DMS153 treated with DMSO at 0.1 percent for 48 hours (cell line): ENCODE measurements at regions not wholly inside any gene's neighbourhood (a gene's known extent, or its start where the extent isn't known, plus 50 kb on each side); places are given as distances from the start of the nearest gene placed in this dataset.

ENCODE experiments used
- DNase-seq: peaks from one replicate; lab custom pipeline; 2025; ENCODE audit not compliant: unreplicated experiment; lab: John Stamatoyannopoulos, UW

DNA sequence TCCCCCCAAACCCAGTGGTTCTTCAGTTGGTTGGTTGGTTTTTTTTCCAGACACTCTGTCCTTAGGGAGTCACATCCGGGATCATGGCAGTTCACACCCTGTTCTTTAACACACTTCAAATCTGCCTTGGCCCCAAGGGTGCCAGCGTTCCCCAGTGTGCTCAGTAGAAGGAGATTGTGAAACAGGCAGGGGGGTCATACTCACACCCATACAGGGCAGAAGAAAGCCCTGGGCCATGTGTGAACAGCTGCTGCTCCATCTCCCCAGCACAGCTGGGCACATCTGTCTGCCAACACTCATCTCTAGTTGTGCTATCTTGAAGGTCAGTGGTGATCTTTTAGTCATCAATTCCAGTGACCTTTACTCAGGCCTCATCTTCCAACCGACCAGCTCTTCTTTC lies 64.4 kb upstream of the FUT8 start:
- no peak for DNase-seq

- DNase-seq: no peak
Measured at GRCh38 chr14:65349100-65349499, 63.4 kb upstream of the FUT8 start.

- no peak for DNase-seq
Measured at GRCh38 chr14:65351493-65352194, 60.9 kb upstream of the FUT8 start.

DNA sequence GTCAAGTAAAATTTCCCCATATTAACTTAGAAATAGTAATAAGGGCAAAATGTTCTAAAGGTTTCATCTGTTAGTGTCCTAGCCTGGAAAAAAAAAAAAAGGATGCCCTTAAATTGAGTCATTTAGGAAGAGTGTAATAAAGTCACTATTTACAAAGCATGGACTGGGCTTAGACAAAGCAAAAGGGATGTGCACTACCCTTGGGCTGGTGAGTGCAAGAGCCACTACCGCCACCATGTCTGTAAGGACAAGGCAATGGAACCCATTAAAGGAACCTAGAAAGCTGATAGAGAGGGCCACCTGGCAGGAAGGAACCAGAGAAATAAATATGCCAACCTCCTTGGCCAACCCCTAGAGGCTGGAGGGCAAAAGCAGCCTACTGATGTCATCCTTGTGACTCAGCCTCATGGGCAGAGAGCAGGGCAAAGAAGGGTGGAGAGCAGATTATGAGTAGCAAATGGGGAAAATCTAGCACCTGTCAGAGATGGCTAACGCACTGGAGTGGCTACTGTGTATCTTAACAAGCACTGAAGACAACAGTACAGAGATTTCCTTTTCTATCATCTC lies 59.5 kb upstream of the FUT8 start:
- DNase-seq: no peak

DNA sequence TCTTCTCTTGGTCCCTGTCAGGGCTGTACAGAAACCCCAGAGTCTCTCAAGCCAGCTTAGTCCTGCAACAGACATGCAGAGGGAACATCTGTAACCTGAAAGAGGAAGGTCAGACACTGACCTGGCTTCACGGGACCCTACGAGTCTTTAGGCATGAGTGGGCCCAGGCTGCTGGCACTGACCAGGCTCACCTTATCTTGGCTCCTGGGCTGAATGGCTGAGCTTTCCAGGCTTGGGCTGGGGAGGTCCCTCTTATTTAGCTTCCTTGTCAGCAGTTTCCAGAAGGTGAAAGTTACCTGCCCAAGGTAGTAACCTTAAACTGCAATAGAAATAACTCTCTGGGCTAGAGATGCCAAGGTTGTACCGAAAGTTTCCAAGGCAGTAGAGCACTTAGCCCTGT lies 58.4 kb upstream of the FUT8 start:
- DNase-seq: no peak

DNA sequence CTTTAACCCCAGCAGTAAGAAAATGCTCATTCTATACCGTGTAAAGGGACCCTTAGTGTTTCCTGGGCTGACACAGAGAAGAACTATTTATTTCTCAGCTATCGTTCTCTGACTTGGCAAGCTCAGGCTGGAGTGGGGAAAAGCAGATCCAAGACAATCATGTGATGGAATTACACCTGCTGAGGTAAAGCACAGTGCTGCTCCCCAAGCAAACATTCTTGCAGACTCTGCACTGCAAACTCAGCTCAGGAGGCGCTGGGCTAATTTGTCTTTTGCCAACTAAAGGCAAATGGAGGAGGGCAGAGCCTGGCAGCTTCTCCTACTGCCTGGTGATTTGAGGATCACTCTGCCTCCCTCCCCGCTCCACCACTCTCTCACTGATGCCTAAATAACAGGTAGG lies 57.8 kb upstream of the FUT8 start:
- no peak for DNase-seq

DNA sequence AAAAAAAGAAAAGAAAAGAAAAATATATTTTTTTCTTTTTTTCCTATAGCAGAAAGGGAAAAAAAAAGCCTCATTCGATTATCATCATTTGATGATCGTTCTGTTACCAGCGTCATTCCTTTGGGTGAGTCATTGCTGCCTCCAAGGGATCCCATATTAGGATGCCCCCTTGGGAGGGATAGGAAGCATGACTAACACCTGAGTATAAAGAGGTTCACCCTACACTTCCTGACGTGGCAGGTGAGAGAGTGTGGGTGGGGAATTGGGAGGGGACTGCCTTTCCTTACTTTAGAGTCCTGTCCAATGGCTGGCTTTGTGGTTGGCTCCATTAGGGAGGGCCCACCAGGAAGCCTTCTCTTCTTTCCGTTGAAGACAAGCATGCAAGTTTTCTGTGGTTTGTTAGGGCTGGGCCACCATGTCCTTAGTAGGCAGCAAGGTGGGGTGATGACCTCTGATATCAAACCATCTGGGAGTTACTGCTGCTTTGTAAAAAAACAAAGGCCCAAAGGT lies 56.1 kb upstream of the FUT8 start:
- no peak for DNase-seq

DNA sequence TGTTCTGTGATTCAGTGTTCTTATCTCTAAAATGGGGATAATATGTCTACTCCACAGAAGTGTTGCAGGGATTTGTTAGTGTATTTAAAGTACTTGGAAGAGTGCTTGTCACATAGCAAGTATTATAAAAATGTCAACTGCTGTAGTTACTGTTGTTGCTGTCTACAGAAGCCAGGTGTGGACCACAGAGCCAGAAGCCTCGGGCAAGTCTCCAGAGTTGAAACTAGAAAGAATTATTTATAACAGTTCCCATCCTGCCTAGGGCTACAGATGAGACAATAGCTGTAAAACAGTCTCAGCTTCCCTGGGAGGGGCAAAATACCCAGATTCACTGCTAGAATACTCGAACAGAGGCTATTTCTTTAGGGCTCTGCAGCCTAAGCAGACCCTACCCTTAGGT lies 55.4 kb upstream of the FUT8 start:
- no peak for DNase-seq

GRCh38 chr14:65357689-65358088 lies 54.8 kb upstream of the FUT8 start:
- DNase-seq: no peak

- DNase-seq: no peak
Measured at GRCh38 chr14:65359503-65359902, 53.0 kb upstream of the FUT8 start.

- DNase-seq: no peak
Measured at GRCh38 chr14:65360144-65360784, 52.3 kb upstream of the FUT8 start.

GRCh38 chr14:65361920-65362319 lies 50.6 kb upstream of the FUT8 start:
- no peak for DNase-seq
